NT2/D1 (cell line): ENCODE measurements at regions not wholly inside any gene's neighbourhood (a gene's known extent, or its start where the extent isn't known, plus 50 kb on each side); places are given as distances from the start of the nearest gene placed in this dataset.

Experiments used
- DNase-seq: peaks from one replicate; pipeline ENCODE4 v3.0.0-alpha.2; 2011; ENCODE audit warnings: low read depth, low spot score
- H3K27me3 ChIP-seq: 2 replicates; pipeline ENCODE4 v1.6.0; 2011; ENCODE audit warnings: mild to moderate bottlenecking; ENCODE audit not compliant: insufficient read length, insufficient read depth
- H3K36me3 ChIP-seq: 2 replicates; pipeline ENCODE4 v1.6.1; 2011; ENCODE audit warnings: mild to moderate bottlenecking, low read length, mixed read lengths; ENCODE audit not compliant: insufficient read depth, insufficient read length
- H3K4me1 ChIP-seq: 2 replicates; pipeline ENCODE4 v1.5.1; 2011; ENCODE audit not compliant: insufficient read depth, insufficient read length
- H3K4me3 ChIP-seq: 2 replicates; pipeline ENCODE4 v1.5.1; 2011; ENCODE audit warnings: low read depth; ENCODE audit not compliant: insufficient read length
- H3K9ac ChIP-seq: 2 replicates; pipeline ENCODE4 v1.6.0; 2011; ENCODE audit warnings: low read depth; ENCODE audit not compliant: insufficient read length
- H3K9me3 ChIP-seq: 2 replicates; pipeline ENCODE4 v1.5.1; 2011; ENCODE audit warnings: mild to moderate bottlenecking, low read length; ENCODE audit not compliant: insufficient read depth
- SUZ12 ChIP-seq: IDR thresholded peaks from 2 replicates; pipeline ENCODE4 v1.6.1; 2011; ENCODE audit not compliant: insufficient read length, insufficient read depth; ENCODE audit errors: extremely low read depth
- YY1 ChIP-seq: IDR thresholded peaks from 2 replicates; pipeline ENCODE4 v1.6.1; 2011; ENCODE audit not compliant: insufficient read length, insufficient read depth
- ZNF274 ChIP-seq: IDR thresholded peaks from 2 replicates; pipeline ENCODE4 v1.6.1; 2011; ENCODE audit warnings: mild to moderate bottlenecking, low read depth, low read length

DNA sequence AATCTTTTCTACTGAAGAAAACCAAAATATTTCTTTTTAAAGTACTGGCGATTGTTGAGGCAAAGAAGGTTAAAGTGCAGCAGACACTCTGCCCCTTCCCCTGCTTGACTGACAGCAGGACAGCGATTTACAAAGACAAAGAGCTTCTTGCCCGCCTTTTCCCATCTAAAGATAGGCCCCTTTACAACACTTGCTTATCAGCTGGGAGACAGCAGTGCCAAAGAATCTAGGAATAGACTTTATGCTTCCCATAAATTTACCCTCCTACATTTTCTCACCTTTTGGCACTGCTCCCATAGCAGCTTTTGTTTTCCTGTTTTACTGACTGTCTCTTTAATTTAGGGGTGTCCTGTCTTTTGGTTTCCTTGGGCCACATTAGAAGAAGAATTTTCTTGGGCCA lies 824.1 kb downstream of the CCSER2 start:
- no peak overlapping the region for H3K9ac ChIP-seq
- H3K4me3 ChIP-seq: no peak overlapping the region
- H3K9me3 ChIP-seq: no peaks in the 10 kb centered on the region
- no peak for TF ChIP-seq SUZ12
- TF ChIP-seq YY1: no peak
- no peak for TF ChIP-seq ZNF274
- no peaks in the 10 kb centered on the region for H3K27me3 ChIP-seq
- H3K36me3 ChIP-seq: no peaks in the 10 kb centered on the region
- no peak for DNase-seq
- no peaks in the 10 kb centered on the region for H3K4me1 ChIP-seq

DNA sequence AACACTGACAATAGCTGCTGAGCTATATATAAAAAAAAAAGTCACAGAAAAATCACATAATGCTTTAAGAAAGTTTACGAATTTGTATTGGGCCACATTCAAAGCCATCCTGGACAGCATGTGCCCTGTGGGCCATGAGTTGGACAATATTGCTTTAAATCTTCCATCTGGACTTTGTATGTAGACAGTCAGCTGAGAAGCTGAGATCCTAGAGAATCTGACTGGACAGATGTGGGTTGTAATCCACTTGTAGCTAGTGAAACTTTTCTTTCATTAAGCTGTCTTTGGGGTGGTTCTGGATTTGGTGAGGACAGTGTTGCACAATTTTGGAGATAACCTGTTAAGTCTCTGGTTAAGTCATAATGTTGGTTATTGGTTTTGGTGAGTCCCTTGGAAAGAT lies 824.5 kb downstream of the CCSER2 start:
- no peaks in the 10 kb centered on the region for H3K4me1 ChIP-seq
- H3K27me3 ChIP-seq: no peaks in the 10 kb centered on the region
- DNase-seq: no peak
- no peaks in the 10 kb centered on the region for H3K9me3 ChIP-seq
- no peak overlapping the region for H3K4me3 ChIP-seq
- no peak overlapping the region for H3K9ac ChIP-seq
- TF ChIP-seq YY1 (no peak), ZNF274 (no peak), SUZ12 (no peak)
- no peaks in the 10 kb centered on the region for H3K36me3 ChIP-seq

DNA sequence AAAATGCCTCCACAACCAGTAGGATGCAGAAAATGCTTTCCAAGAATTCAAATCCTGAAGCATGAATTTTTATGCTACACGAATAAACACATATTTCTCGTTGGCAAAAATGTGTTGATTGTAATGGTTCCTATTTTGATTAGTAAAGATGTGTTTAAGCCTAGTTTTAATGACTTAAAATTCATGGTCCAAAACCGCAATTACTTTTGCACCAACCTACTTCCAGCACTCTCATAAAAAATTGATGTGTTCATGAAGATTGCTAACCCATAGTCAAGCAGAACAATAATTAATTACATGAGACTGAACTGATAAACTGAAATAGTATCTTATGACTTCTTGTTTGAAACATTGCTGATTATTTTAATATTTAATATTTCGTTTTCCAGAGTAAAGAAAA lies 828.8 kb downstream of the CCSER2 start:
- Histone ChIP-seq H3K4me1 (no peaks in the 10 kb centered on the region), H3K27me3 (no peaks in the 10 kb centered on the region), H3K36me3 (no peaks in the 10 kb centered on the region), H3K9me3 (no peaks in the 10 kb centered on the region), H3K9ac (no peak overlapping the region), H3K4me3 (no peak overlapping the region)
- TF ChIP-seq ZNF274 (no peak), SUZ12 (no peak), YY1 (no peak)
- no peak for DNase-seq

DNA sequence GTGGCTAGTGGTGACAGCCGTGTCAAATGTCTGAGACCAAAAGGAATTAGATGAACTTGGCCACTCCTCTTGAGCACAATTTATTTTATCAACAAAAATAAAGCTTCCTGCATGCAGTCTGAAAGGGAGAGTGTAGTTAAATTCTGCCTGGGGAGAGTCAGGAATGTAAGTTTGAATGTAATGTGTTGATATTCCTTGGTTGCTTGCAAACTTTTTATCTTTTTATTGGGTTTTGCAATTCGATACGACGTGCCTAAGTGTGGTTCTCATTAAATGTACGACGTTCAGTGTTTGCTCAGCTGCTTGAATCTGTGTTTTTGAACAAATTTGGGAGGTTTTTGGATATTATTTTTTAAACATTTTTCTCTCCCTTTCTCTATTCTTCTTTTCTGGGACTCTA lies 839.9 kb downstream of the CCSER2 start:
- TF ChIP-seq SUZ12 (no peak), YY1 (no peak), ZNF274 (no peak)
- Histone ChIP-seq H3K36me3 (no peaks in the 10 kb centered on the region), H3K4me1 (no peaks in the 10 kb centered on the region), H3K27me3 (no peaks in the 10 kb centered on the region), H3K4me3 (no peak overlapping the region), H3K9me3 (no peaks in the 10 kb centered on the region), H3K9ac (no peak overlapping the region)
- no peak for DNase-seq

DNA sequence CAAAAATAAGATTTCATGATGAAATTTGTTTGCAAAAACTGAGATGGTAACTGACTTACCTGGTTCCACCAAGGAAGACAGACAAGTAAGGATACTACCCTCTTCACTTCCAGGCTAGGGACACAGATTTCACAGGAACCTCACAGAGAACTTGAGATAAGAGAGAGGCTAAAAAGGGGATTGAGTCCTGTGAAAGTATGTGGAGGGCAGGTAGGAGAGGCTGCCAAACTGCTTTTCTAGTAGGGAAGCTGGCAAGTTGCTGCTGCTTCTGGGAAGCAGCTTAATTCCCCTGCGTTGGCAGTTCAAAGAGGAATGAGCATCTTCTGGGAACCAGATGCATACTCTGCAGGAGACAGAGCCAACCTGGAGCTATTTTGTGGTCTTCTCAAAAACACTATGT lies 841.6 kb downstream of the CCSER2 start:
- Histone ChIP-seq H3K9me3 (no peaks in the 10 kb centered on the region), H3K4me1 (no peaks in the 10 kb centered on the region), H3K9ac (no peak overlapping the region), H3K27me3 (no peaks in the 10 kb centered on the region), H3K36me3 (no peaks in the 10 kb centered on the region), H3K4me3 (no peak overlapping the region)
- DNase-seq: no peak
- no peak for TF ChIP-seq SUZ12

DNA sequence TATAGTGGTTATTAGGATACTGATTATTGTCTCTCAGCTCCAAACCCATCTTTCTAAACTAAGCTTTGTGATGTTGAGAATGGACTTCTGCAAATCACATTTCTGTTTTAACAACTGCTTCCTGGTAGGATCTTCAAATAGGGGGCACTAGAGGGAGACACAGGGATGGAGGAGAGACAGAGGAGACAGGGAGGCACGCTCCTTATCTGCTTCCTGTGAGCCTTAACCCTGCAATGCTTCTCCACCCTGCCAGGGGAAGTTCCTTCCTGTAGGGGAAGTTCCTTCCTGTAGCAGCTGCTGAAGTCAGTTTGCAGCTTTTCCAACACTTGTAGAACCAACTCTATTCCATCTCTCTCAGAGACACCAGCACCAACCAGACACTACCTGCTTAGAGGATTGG lies 847.2 kb downstream of the CCSER2 start:
- no peak for DNase-seq
- H3K36me3 ChIP-seq: no peaks in the 10 kb centered on the region
- H3K9me3 ChIP-seq: no peaks in the 10 kb centered on the region
- no peak overlapping the region for H3K9ac ChIP-seq
- H3K4me3 ChIP-seq: no peak overlapping the region
- H3K4me1 ChIP-seq: no peaks in the 10 kb centered on the region
- TF ChIP-seq SUZ12: no peak
- no peak for TF ChIP-seq YY1
- TF ChIP-seq ZNF274: no peak
- H3K27me3 ChIP-seq: no peaks in the 10 kb centered on the region

DNA sequence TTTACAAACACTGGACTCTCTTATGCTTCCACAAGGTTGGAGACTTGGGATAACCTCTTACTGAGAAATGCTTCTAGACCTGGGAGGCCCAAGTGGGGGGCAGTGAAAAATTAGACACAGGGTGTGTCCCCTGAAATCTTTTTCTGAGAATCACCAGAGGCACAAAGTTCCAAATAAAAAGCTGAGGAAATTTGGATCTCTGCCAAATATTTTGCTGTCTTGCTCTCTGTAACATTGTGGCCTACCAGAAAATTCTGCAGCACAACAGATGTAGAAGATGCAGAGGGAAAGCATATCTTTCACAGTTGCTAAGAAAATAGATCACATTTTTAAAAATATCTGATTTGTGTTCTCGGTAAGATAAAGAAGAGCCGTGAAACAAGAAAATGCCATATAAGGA lies 849.4 kb downstream of the CCSER2 start:
- no peaks in the 10 kb centered on the region for H3K27me3 ChIP-seq
- no peak overlapping the region for H3K4me3 ChIP-seq
- no peaks in the 10 kb centered on the region for H3K4me1 ChIP-seq
- TF ChIP-seq ZNF274: no peak
- TF ChIP-seq YY1: no peak
- TF ChIP-seq SUZ12: no peak
- H3K36me3 ChIP-seq: no peaks in the 10 kb centered on the region
- no peak overlapping the region for H3K9ac ChIP-seq
- no peaks in the 10 kb centered on the region for H3K9me3 ChIP-seq
- no peak for DNase-seq

DNA sequence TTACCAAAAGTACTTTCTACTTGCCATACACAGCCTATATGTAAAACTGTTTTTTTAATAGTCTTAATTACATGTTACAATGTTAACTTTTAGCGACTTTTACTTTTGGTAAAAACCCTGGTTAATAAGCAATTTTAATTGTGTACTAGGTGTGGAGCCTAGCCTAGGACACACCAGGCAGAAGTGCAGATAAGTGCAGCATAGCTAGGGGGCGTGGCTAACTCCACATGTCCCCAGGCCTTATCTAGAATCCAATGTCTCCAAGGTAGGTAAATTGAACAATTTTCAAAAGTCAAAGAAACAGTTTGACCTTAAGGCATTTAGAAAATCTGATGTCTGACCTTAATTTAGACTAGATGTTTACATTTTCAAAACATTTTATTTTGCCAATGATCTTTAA lies 858.7 kb downstream of the CCSER2 start:
- H3K36me3 ChIP-seq: no peaks in the 10 kb centered on the region
- no peak for DNase-seq
- no peaks in the 10 kb centered on the region for H3K4me1 ChIP-seq
- H3K9ac ChIP-seq: no peak overlapping the region
- H3K9me3 ChIP-seq: no peaks in the 10 kb centered on the region
- no peak overlapping the region for H3K4me3 ChIP-seq
- H3K27me3 ChIP-seq: no peaks in the 10 kb centered on the region
- TF ChIP-seq SUZ12 (no peak), YY1 (no peak), ZNF274 (no peak)
